ENCODE measurements at regions not wholly inside any gene's neighbourhood (a gene's known extent, or its start where the extent isn't known, plus 50 kb on each side); places are given as distances from the start of the nearest gene placed in this dataset.

DNA sequence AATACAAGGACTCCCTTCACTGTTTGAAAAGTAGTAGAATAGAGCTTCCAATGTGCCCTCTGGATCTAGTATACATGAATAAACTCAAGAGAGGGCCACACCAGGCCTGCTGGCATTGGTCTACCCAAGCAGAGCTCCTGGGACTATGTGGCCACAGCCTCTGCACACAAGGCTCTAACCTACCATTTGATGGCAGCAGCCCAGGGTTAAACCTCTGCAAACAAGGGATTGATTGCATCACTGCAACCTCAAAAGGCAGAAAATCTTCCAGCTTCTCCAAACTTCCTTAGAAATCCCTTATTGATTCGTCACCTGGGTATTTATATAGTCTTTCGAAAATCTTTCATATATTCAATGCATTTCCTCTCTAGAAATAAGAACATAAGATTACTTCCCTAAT, 147.6 kb upstream of the SETBP1 start:
- no peak for TF ChIP-seq CTCF (IDR thresholded peaks at IDR 0.05)
- no peak for TF ChIP-seq ZFX (IDR thresholded peaks at IDR 0.05; ENCODE audit: borderline replicate concordance)
